DOHH2 (cell line): ENCODE measurements at regions not wholly inside any gene's neighbourhood (a gene's known extent, or its start where the extent isn't known, plus 50 kb on each side); places are given as distances from the start of the nearest gene placed in this dataset.

Source experiments
- H3F3A ChIP-seq: fragments of 200-600 bp; sonication (generic), shearing (Covaris generic); 2 replicates; pipeline ENCODE4 v1.6.0; 2016; ENCODE audit warnings: antibody characterized with exemption, mild to moderate bottlenecking; ENCODE audit not compliant: control insufficient read depth, insufficient read depth
- H3K27ac ChIP-seq: fragments of 200-600 bp; sonication (generic); 2 replicates; pipeline ENCODE4 v1.5.1; 2014; ENCODE audit warnings: low read depth, mild to moderate bottlenecking, low read length, moderate library complexity
- H3K27me3 ChIP-seq: fragments of 200-600 bp; sonication (generic); 2 replicates; pipeline ENCODE4 v1.6.1; 2014; ENCODE audit warnings: mild to moderate bottlenecking, low read length, mixed read lengths; ENCODE audit not compliant: control insufficient read depth
- H3K36me3 ChIP-seq: fragments of 200-600 bp; sonication (generic); 2 replicates; pipeline ENCODE4 v1.6.1; 2014; ENCODE audit warnings: mild to moderate bottlenecking, low read length, moderate library complexity, mixed read lengths; ENCODE audit not compliant: control insufficient read depth
- H3K4me1 ChIP-seq: fragments of 200-600 bp; sonication (generic); 2 replicates; pipeline ENCODE4 v1.6.1; 2014; ENCODE audit warnings: mild to moderate bottlenecking, low read length, mixed read lengths; ENCODE audit not compliant: control insufficient read depth
- H3K4me2 ChIP-seq: fragments of 200-600 bp; sonication (generic); 2 replicates; pipeline ENCODE4 v1.6.0; 2014; ENCODE audit warnings: mild to moderate bottlenecking, low read length, moderate library complexity
- H3K4me3 ChIP-seq: fragments of 200-600 bp; sonication (generic); 2 replicates; pipeline ENCODE4 v1.5.1; 2014; ENCODE audit warnings: mild to moderate bottlenecking, low read length, mixed read lengths
- H3K79me2 ChIP-seq: fragments of 200-600 bp; sonication (generic); 2 replicates; pipeline ENCODE4 v1.6.1; 2014; ENCODE audit warnings: mild to moderate bottlenecking, low read length, mixed read lengths; ENCODE audit not compliant: control insufficient read depth
- H3K9me2 ChIP-seq: fragments of 200-600 bp; sonication (generic); replicated peaks from 2 replicates; pipeline ENCODE4 v1.6.1; 2014; ENCODE audit warnings: mild to moderate bottlenecking, low read length, mixed read lengths; ENCODE audit not compliant: control insufficient read depth
- H3K9me3 ChIP-seq: fragments of 200-600 bp; sonication (generic); 2 replicates; pipeline ENCODE4 v1.6.1; 2014; ENCODE audit warnings: antibody characterized with exemption, low read length, mixed read lengths; ENCODE audit not compliant: control insufficient read depth, insufficient read depth
- H4K20me1 ChIP-seq: fragments of 200-600 bp; sonication (generic); 2 replicates; pipeline ENCODE4 v1.6.0; 2014; ENCODE audit warnings: low read depth, mild to moderate bottlenecking, antibody characterized with exemption, low read length, moderate library complexity; ENCODE audit not compliant: control insufficient read depth, insufficient read depth
- CTCF ChIP-seq: fragments of 200-600 bp; sonication (generic); IDR thresholded peaks from one replicate; pipeline ENCODE4 v1.5.1; 2014; ENCODE audit warnings: antibody characterized with exemption, mild to moderate bottlenecking, low read depth, low read length; ENCODE audit not compliant: poor library complexity, severe bottlenecking
- EZH2phosphoT487 ChIP-seq: fragments of 200-600 bp; sonication (generic); IDR thresholded peaks from 2 replicates; pipeline ENCODE4 v1.6.1; 2017; ENCODE audit warnings: borderline replicate concordance, mild to moderate bottlenecking, antibody characterized with exemption, low read length, moderate library complexity, mixed read lengths

- no peak overlapping the region for H3K27ac ChIP-seq
- TF ChIP-seq EZH2phosphoT487: no peak
- no peak for TF ChIP-seq CTCF
- no peaks in the 10 kb centered on the region for H3K9me2 ChIP-seq
- H3K79me2 ChIP-seq: no peaks in the 10 kb centered on the region
- H3K4me1 ChIP-seq: no peaks in the 10 kb centered on the region
- H3K9me3 ChIP-seq: no peaks in the 10 kb centered on the region
- no peaks in the 10 kb centered on the region for H3K36me3 ChIP-seq
- H3K4me3 ChIP-seq: no peak overlapping the region
- H3K4me2 ChIP-seq: no peak overlapping the region
- H3K27me3 ChIP-seq: no peaks in the 10 kb centered on the region
- H3F3A ChIP-seq: no peaks in the 10 kb centered on the region
- no peaks in the 10 kb centered on the region for H4K20me1 ChIP-seq
Measured at GRCh38 chr16:50906454-50906853, 164.6 kb downstream of the CYLD start.

- H3K9me2 ChIP-seq: no peaks in the 10 kb centered on the region
- no peak overlapping the region for H3K27ac ChIP-seq
- H3K27me3 ChIP-seq: no peaks in the 10 kb centered on the region
- no peak for TF ChIP-seq CTCF
- TF ChIP-seq EZH2phosphoT487: no peak
- H3F3A ChIP-seq: no peaks in the 10 kb centered on the region
- H4K20me1 ChIP-seq: no peaks in the 10 kb centered on the region
- no peaks in the 10 kb centered on the region for H3K9me3 ChIP-seq
- H3K36me3 ChIP-seq: no peaks in the 10 kb centered on the region
- H3K4me1 ChIP-seq: no peaks in the 10 kb centered on the region
- H3K79me2 ChIP-seq: no peaks in the 10 kb centered on the region
- H3K4me2 ChIP-seq: no peak overlapping the region
- H3K4me3 ChIP-seq: no peak overlapping the region
Measured at GRCh38 chr16:50902457-50902856, 160.6 kb downstream of the CYLD start.

- no peaks in the 10 kb centered on the region for H4K20me1 ChIP-seq
- no peaks in the 10 kb centered on the region for H3K9me2 ChIP-seq
- no peaks in the 10 kb centered on the region for H3K27me3 ChIP-seq
- H3K4me3 ChIP-seq: no peak overlapping the region
- no peaks in the 10 kb centered on the region for H3K79me2 ChIP-seq
- H3K27ac ChIP-seq: no peak overlapping the region
- no peaks in the 10 kb centered on the region for H3K36me3 ChIP-seq
- TF ChIP-seq CTCF: no peak
- TF ChIP-seq EZH2phosphoT487: no peak
- H3K9me3 ChIP-seq: no peaks in the 10 kb centered on the region
- H3K4me2 ChIP-seq: no peak overlapping the region
- no peaks in the 10 kb centered on the region for H3K4me1 ChIP-seq
- H3F3A ChIP-seq: no peaks in the 10 kb centered on the region
Measured at GRCh38 chr16:50901062-50901461, 159.2 kb downstream of the CYLD start.

- Histone ChIP-seq H3K4me2 (no peak overlapping the region), H3K36me3 (no peaks in the 10 kb centered on the region), H3F3A (no peaks in the 10 kb centered on the region), H4K20me1 (no peaks in the 10 kb centered on the region), H3K9me3 (no peaks in the 10 kb centered on the region), H3K79me2 (no peaks in the 10 kb centered on the region), H3K4me1 (no peaks in the 10 kb centered on the region), H3K27me3 (no peaks in the 10 kb centered on the region), H3K4me3 (no peak overlapping the region), H3K27ac (no peak overlapping the region), H3K9me2 (no peaks in the 10 kb centered on the region)
- TF ChIP-seq EZH2phosphoT487 (no peak), CTCF (no peak)
Measured at GRCh38 chr16:50900391-50900942, 158.6 kb downstream of the CYLD start.
